Osteoblast (primary cell): ENCODE measurements at regions not wholly inside any gene's neighbourhood (a gene's known extent, or its start where the extent isn't known, plus 50 kb on each side); places are given as distances from the start of the nearest gene placed in this dataset.

Experiments
- DNase-seq: peaks from one replicate; pipeline ENCODE4 v3.0.0; 2011; ENCODE audit warnings: low spot score, mixed read lengths; ENCODE audit not compliant: insufficient read length; ENCODE audit errors: missing footprints
- H2AFZ ChIP-seq: 2 replicates; pipeline ENCODE4 v1.6.0; 2011; ENCODE audit warnings: mild to moderate bottlenecking, low read length
- H3K27ac ChIP-seq: 2 replicates; pipeline ENCODE4 v1.5.1; 2011; ENCODE audit warnings: mild to moderate bottlenecking, low read depth, low read length, moderate library complexity
- H3K27me3 ChIP-seq: 2 replicates; pipeline ENCODE4 v1.6.0; 2012; ENCODE audit warnings: mild to moderate bottlenecking, control low read depth, inconsistent platforms, low read length, moderate library complexity; ENCODE audit not compliant: insufficient read depth
- H3K36me3 ChIP-seq: 2 replicates; pipeline ENCODE4 v1.5.1; 2011; ENCODE audit warnings: mild to moderate bottlenecking, low read length, control low read depth, moderate library complexity; ENCODE audit not compliant: insufficient read depth
- H3K4me1 ChIP-seq: 2 replicates; pipeline ENCODE4 v1.5.1; 2011; ENCODE audit warnings: mild to moderate bottlenecking, low read length, control low read depth, moderate library complexity; ENCODE audit not compliant: insufficient read depth
- H3K4me2 ChIP-seq: 2 replicates; pipeline ENCODE4 v1.6.0; 2011; ENCODE audit warnings: mild to moderate bottlenecking, low read length; ENCODE audit not compliant: insufficient read depth
- H3K4me3 ChIP-seq: fragments of 200-600 bp; sonication (generic); 3 replicates; pipeline ENCODE4 v1.5.1; 2012; ENCODE audit warnings: mild to moderate bottlenecking, low read length, inconsistent platforms; ENCODE audit not compliant: insufficient read depth
- H3K79me2 ChIP-seq: 2 replicates; pipeline ENCODE4 v1.6.0; 2012; ENCODE audit warnings: mild to moderate bottlenecking, low read length, control low read depth, inconsistent platforms; ENCODE audit not compliant: insufficient read depth
- H3K9me3 ChIP-seq: 2 replicates; pipeline ENCODE4 v1.5.1; 2011; ENCODE audit warnings: low read depth, low read length, control low read depth
- H4K20me1 ChIP-seq: 2 replicates; pipeline ENCODE4 v1.6.0; 2012; ENCODE audit warnings: mild to moderate bottlenecking, low read length, control low read depth; ENCODE audit not compliant: insufficient read depth
- CTCF ChIP-seq: IDR thresholded peaks from 2 replicates; pipeline ENCODE4 v1.5.1; 2011; ENCODE audit warnings: mild to moderate bottlenecking, low read depth, low read length, moderate library complexity; ENCODE audit errors: extremely low read depth

- Histone ChIP-seq H3K79me2 (no peaks in the 10 kb centered on the region), H3K36me3 (no peaks in the 10 kb centered on the region), H3K4me3 (no peak overlapping the region), H3K4me1 (peaks cover 6% of the 10 kb centered on the region), H3K4me2 (peak overlapping the region; percentile 75), H4K20me1 (no peaks in the 10 kb centered on the region), H3K9me3 (peaks cover 2% of the 10 kb centered on the region), H2AFZ (no peak overlapping the region), H3K27me3 (peaks cover 2% of the 10 kb centered on the region), H3K27ac (no peak overlapping the region)
- DNase-seq: no peak
- no peak for TF ChIP-seq CTCF
These were observed 93.8 kb upstream of the BMAL1 start for GRCh38 chr11:13183826-13184196.

- H3K9me3 ChIP-seq: peaks cover 2% of the 10 kb centered on the region
- no peaks in the 10 kb centered on the region for H3K79me2 ChIP-seq
These were observed 93.2 kb upstream of the BMAL1 start for GRCh38 chr11:13184295-13184794.

GRCh38 chr11:13188179-13188578, 89.4 kb upstream of the BMAL1 start:
- no peak for TF ChIP-seq CTCF
- Histone ChIP-seq H3K27me3 (peaks cover 2% of the 10 kb centered on the region), H3K79me2 (no peaks in the 10 kb centered on the region), H3K4me1 (peaks cover 14% of the 10 kb centered on the region), H3K27ac (no peak overlapping the region), H3K9me3 (peaks cover 2% of the 10 kb centered on the region), H4K20me1 (no peaks in the 10 kb centered on the region), H3K4me2 (no peak overlapping the region), H2AFZ (no peak overlapping the region), H3K36me3 (no peaks in the 10 kb centered on the region), H3K4me3 (no peak overlapping the region)
- no peak for DNase-seq

More at GRCh38 chr11:13184295-13184794, 93.2 kb upstream of the BMAL1 start:
- peaks cover 8% of the 10 kb centered on the region for H3K4me1 ChIP-seq
- no peak for TF ChIP-seq CTCF
- H3K4me2 ChIP-seq: no peak overlapping the region
- peaks cover 2% of the 10 kb centered on the region for H3K27me3 ChIP-seq
- DNase-seq: no peak
- no peaks in the 10 kb centered on the region for H4K20me1 ChIP-seq
- no peaks in the 10 kb centered on the region for H3K36me3 ChIP-seq
- H3K4me3 ChIP-seq: no peak overlapping the region
- H2AFZ ChIP-seq: no peak overlapping the region
- H3K27ac ChIP-seq: no peak overlapping the region

GRCh38 chr11:13189561-13190426, 87.8 kb upstream of the BMAL1 start:
- Histone ChIP-seq H3K36me3 (no peaks in the 10 kb centered on the region), H3K9me3 (peaks cover 2% of the 10 kb centered on the region), H3K27me3 (peaks cover 2% of the 10 kb centered on the region), H3K79me2 (no peaks in the 10 kb centered on the region), H2AFZ (no peak overlapping the region), H3K4me3 (no peak overlapping the region), H3K4me1 (peaks cover 11% of the 10 kb centered on the region), H4K20me1 (no peaks in the 10 kb centered on the region), H3K27ac (no peak overlapping the region), H3K4me2 (peak overlapping the region; percentile 17)
- DNase-seq: no peak
- no peak for TF ChIP-seq CTCF
